ENCODE measurements at regions not wholly inside any gene's neighbourhood (a gene's known extent, or its start where the extent isn't known, plus 50 kb on each side); places are given as distances from the start of the nearest gene placed in this dataset.

- TF ChIP-seq CTCF (IDR thresholded peaks at IDR 0.05) (no peak), POLR2A (IDR thresholded peaks at IDR 0.05) (no peak)
Observed at GRCh38 chr6:11848852-11849731, 70.5 kb upstream of the ADTRP start.
